K562 (cell line): ENCODE measurements at regions not wholly inside any gene's neighbourhood (a gene's known extent, or its start where the extent isn't known, plus 50 kb on each side); places are given as distances from the start of the nearest gene placed in this dataset.
A peak's percentile ranks its signal among the peaks of the same experiment; 100 is the strongest.

Experiments used
- ATF6 ChIP-seq: sonication (generic); formaldehyde crosslinking; IDR thresholded peaks from 2 replicates; pipeline ENCODE4 v1.4.0; 2020; ENCODE audit warnings: mild to moderate bottlenecking, missing genetic modification reagents
- C11orf30 ChIP-seq: fragments of 450-650 bp; IDR thresholded peaks from 2 replicates; pipeline ENCODE4 v1.6.1; 2016; ENCODE audit warnings: low read depth, mild to moderate bottlenecking
- CBX5 ChIP-seq: IDR thresholded peaks from 2 replicates; pipeline ENCODE4 v1.6.1; 2014; ENCODE audit warnings: low read depth, borderline replicate concordance
- E2F5 ChIP-seq: sonication (generic); formaldehyde crosslinking; IDR thresholded peaks from 2 replicates; pipeline ENCODE4 v1.8.0; 2022; ENCODE audit warnings: mild to moderate bottlenecking, missing genetic modification reagents
- ID3 ChIP-seq, 2 experiments: fragments of 250-450 bp in 1 of 2; fragments of 450-650 bp in 1 of 2; sonication (Bioruptor Pico) in 1 of 2; IDR thresholded peaks; 2 replicates each; pipeline versions ENCODE4 v1.6.1 to v1.8.0; 2016 to 2021; ENCODE audit warnings: mild to moderate bottlenecking in 2 of 2, moderate library complexity in 2 of 2, missing compliant biosample characterization in 1 of 2, missing genetic modification characterization in 1 of 2
- IFI16 ChIP-seq: fragments of 250-450 bp; sonication (Bioruptor Pico); IDR thresholded peaks from 2 replicates; pipeline ENCODE4 v2.1.2; 2022; ENCODE audit warnings: mild to moderate bottlenecking, inconsistent platforms
- MTA3 ChIP-seq: fragments of 450-650 bp; formaldehyde crosslinking; IDR thresholded peaks from 2 replicates; pipeline ENCODE4 v1.6.1; 2017; ENCODE audit warnings: mild to moderate bottlenecking, borderline replicate concordance
- MYNN ChIP-seq, 2 experiments: sonication (generic); formaldehyde crosslinking in 1 of 2; IDR thresholded peaks; 2 replicates each; pipeline versions ENCODE4 v1.5.0 to v1.6.1; 2016 to 2020; ENCODE audit warnings: antibody characterized with exemption in 1 of 2, missing genetic modification reagents in 1 of 2
- NCOA1 ChIP-seq: fragments of 450-650 bp; IDR thresholded peaks from 2 replicates; pipeline ENCODE4 v1.6.1; 2016; ENCODE audit warnings: low read depth
- NFE2 ChIP-seq: IDR thresholded peaks from 2 replicates; pipeline ENCODE4 v1.6.1; 2014; ENCODE audit warnings: antibody characterized with exemption, low read depth
- NR3C1 ChIP-seq: sonication (generic); formaldehyde crosslinking; IDR thresholded peaks from 2 replicates; pipeline ENCODE4 v1.8.1; 2022; ENCODE audit warnings: missing genetic modification reagents
- RB1 ChIP-seq: fragments of 450-650 bp; IDR thresholded peaks from 2 replicates; pipeline ENCODE4 v1.6.1; 2017; ENCODE audit warnings: low read depth, mild to moderate bottlenecking
- RBBP5 ChIP-seq: fragments of 200-600 bp; sonication (generic); IDR thresholded peaks from 2 replicates; pipeline ENCODE4 v1.6.1; 2012; ENCODE audit warnings: borderline replicate concordance, mild to moderate bottlenecking, low read length, control low read depth, inconsistent platforms; ENCODE audit not compliant: insufficient read depth, poor library complexity, severe bottlenecking
- RBM39 ChIP-seq: fragments of 200-400 bp; formaldehyde crosslinking; optimal IDR thresholded peaks from 2 replicates; pipeline ENCODE3; 2018; ENCODE audit warnings: low read depth, low read length
- RCOR1 ChIP-seq, 2 experiments: IDR thresholded peaks; 2 replicates each; pipeline ENCODE4 v1.6.1; 2012; ENCODE audit warnings: low read depth in 2 of 2, low read length in 2 of 2, borderline replicate concordance in 1 of 2, improper control_type of control experiment in 1 of 2
- SNRNP70 ChIP-seq: fragments of 200-400 bp; formaldehyde crosslinking; optimal IDR thresholded peaks from 2 replicates; pipeline ENCODE3; 2017; ENCODE audit warnings: low read depth, low read length
- SRSF9 ChIP-seq: fragments of 200-400 bp; formaldehyde crosslinking; IDR thresholded peaks from 2 replicates; pipeline ENCODE4 v1.6.1; 2017; ENCODE audit warnings: low read depth, low read length, borderline replicate concordance
- TCF7L2 ChIP-seq: fragments of 150-350 bp; IDR thresholded peaks from 2 replicates; pipeline ENCODE4 v1.6.1; 2016; ENCODE audit warnings: low read depth, mild to moderate bottlenecking, low read length, moderate library complexity
- TFAP4 ChIP-seq: sonication (generic); formaldehyde crosslinking; IDR thresholded peaks from 2 replicates; pipeline ENCODE4 v1.8.0; 2022; ENCODE audit warnings: missing genetic modification reagents, mild to moderate bottlenecking, moderate library complexity, borderline replicate concordance
- ZNF197 ChIP-seq: fragments of 200-800 bp; sonication (Bioruptor generic); IDR thresholded peaks from 2 replicates; pipeline ENCODE4 v1.6.1; 2016; ENCODE audit warnings: low read depth, missing genetic modification characterization, missing compliant biosample characterization
- ZNF436 ChIP-seq: fragments of 250-450, 450-650 bp; sonication (Bioruptor Pico); formaldehyde crosslinking; IDR thresholded peaks from 2 replicates; pipeline ENCODE4 v1.7.0; 2020; ENCODE audit warnings: mild to moderate bottlenecking
- ZNF695 ChIP-seq: fragments of 450-650 bp; formaldehyde crosslinking; IDR thresholded peaks from 2 replicates; pipeline ENCODE4 v1.4.0; 2020; ENCODE audit warnings: mild to moderate bottlenecking, moderate library complexity
- ZNF79 ChIP-seq: fragments of 250-450 bp; sonication (Bioruptor Pico); IDR thresholded peaks from 2 replicates; pipeline ENCODE4 v1.4.0; 2020; ENCODE audit warnings: low read depth, mild to moderate bottlenecking, moderate library complexity

GRCh38 chr3:177359593-177360357 lies 162.5 kb upstream of the TBL1XR1 start (continued):
- TF ChIP-seq C11orf30: peak; percentile 75
- TF ChIP-seq SNRNP70: no peak
- no peak for TF ChIP-seq ID3 (CRISPR knock-in tag; IDR thresholded peaks at IDR 0.05)
- peak; percentile 45; the same call in 1 of the 2 replicates for TF ChIP-seq ID3 (tag; IDR thresholded peaks at IDR 0.05)
- peak; percentile 68 for TF ChIP-seq NCOA1
- TF ChIP-seq IFI16: no peak
- TF ChIP-seq ZNF695: no peak
- peak; percentile 64 for TF ChIP-seq RBBP5
- TF ChIP-seq CBX5: peak; percentile 94; the same call in 1 of the 2 replicates
- TF ChIP-seq ATF6 (CRISPR knock-in tag): 0 out of 2 replicates have a peak, but pooled peaks have one; percentile 60
- TF ChIP-seq SRSF9: no peak
- TF ChIP-seq ZNF79 (CRISPR knock-in tag): no peak
- TF ChIP-seq RBM39: peak; percentile 26
- no peak for TF ChIP-seq E2F5 (CRISPR knock-in tag)
- no peak for TF ChIP-seq ZNF436 (CRISPR knock-in tag)
- peak; percentile 85 for TF ChIP-seq MYNN (IDR thresholded peaks at IDR 0.05)
- no peak for TF ChIP-seq MYNN (CRISPR knock-in tag; IDR thresholded peaks at IDR 0.05)
- TF ChIP-seq TCF7L2: no peak
- TF ChIP-seq TFAP4: peak; percentile 87
- peak; percentile 82; the same call in 1 of the 2 replicates for TF ChIP-seq RB1
- peak; percentile 61 to 90; a peak in 3 of 4 replicates for TF ChIP-seq RCOR1 (IDR thresholded peaks at IDR 0.05; ENCODE audit: borderline replicate concordance in 1 of 2, low read depth in 2 of 2, low read length in 2 of 2)
- TF ChIP-seq ZNF197 (CRISPR knock-in tag): peak; percentile 76
- 0 out of 2 replicates have a peak, but pooled peaks have one; percentile 64 for TF ChIP-seq MTA3
- peak; percentile 98 for TF ChIP-seq NFE2
- TF ChIP-seq NR3C1: no peak
